ENCODE measurements at regions not wholly inside any gene's neighbourhood (a gene's known extent, or its start where the extent isn't known, plus 50 kb on each side); places are given as distances from the start of the nearest gene placed in this dataset.
"Not testable (repeated sequence)": the region's sequence is repeated elsewhere in the genome, so short reads cannot be mapped to it uniquely, and the experiment has no call there.

GRCh38 chr1:121443001-121443540 is 258.3 kb downstream of the SRGAP2C start:
- DNase-seq (ENCODE audit: low spot score): no peak

DNA sequence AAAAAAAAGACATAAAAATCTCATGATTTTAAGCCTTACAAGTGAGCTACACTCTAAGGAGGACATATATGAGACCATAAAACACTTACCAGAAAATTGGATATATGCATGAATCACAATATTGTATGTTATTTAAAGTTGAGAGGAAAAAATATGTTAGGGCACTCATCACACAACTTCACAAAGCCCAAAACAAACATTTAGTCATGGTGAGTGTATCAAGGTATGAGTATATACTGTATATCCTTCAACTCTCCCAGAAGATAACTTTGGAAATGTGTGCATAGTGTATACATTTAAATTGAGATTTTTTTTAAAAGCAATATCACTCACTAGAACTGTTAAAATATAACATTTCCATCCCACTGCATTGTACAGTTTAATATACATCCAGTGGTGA is 259.3 kb downstream of the SRGAP2C start:
- no peak for DNase-seq (ENCODE audit: low spot score)

DNA sequence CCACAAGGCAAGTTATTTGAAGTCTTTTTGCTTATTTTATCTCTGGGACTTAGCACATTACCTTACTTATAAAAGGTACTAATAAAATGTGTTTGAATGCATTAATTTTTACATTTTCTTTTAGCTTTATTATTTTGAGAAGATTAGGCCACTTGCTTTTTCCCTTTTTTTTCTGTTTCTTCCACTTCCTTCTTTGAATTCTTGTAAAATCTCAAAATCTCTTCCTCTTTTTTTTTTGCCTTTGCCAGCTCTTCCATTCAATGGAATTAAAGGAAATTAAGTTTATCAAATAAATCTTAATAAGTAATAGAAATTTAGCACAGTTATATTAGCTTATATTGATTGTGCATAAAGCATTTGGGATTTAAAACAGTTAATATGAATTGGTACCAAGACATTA is 260.9 kb downstream of the SRGAP2C start:
- DNase-seq (ENCODE audit: low spot score): no peak

DNA sequence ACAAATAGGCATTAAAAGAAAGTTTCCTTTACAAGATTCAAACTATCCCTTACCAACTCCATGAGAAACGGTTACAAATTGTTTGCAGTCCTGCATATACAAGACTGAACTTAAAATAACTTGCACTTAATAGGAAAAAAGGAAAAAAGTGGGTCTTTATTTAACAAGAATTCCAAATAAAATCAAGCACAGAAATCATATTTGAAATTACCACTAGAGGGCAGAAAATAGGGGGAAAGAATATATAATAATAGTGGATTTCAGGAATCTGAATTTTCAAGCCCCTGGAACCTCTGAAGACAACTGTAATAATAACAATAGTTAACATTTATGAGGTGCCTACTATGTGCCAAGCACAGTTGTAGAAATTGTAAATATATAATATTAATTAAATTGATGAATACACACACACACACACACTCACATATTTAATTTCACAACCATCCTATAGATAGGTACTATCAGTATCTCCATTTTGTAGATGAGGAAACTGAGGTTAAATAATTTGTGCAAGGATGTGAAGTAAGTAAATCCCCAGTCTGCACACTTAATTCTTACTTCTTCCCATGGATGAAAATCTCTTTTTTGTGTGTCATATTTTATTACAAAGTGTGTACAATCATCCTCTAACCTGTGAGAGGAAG is 262.6 kb downstream of the SRGAP2C start:
- not testable (repeated sequence) for DNase-seq (ENCODE audit: low spot score)

- not testable (repeated sequence) for DNase-seq (ENCODE audit: low spot score)
Observed at GRCh38 chr1:121448064-121448463, 263.3 kb downstream of the SRGAP2C start.

GRCh38 chr1:121448851-121449250 is 264.1 kb downstream of the SRGAP2C start:
- no peak for DNase-seq (ENCODE audit: low spot score)

- no peak for DNase-seq (ENCODE audit: low spot score)
Observed at GRCh38 chr1:121452484-121452883, 267.7 kb downstream of the SRGAP2C start.

- DNase-seq (ENCODE audit: low spot score): peak; percentile 71
Observed at GRCh38 chr1:121458291-121459048, 273.7 kb downstream of the SRGAP2C start.

DNA sequence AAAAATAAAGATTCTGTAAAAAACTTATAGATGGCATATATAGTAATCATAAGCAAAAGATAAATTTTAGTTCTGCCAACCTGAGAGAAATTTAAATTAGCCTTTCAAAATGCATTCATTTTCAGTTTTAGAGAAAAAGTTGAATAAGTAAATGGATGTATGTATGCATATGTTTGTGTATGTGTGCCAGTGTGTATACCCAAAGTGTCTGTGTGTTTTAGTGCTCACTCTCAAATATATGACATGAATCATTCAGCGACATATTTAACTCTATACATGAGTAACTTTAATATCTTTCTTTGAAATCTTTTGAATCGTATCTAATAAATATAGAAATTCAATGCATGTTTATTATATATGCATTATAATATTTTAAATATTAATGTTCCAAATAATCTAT is 274.5 kb downstream of the SRGAP2C start:
- no peak for DNase-seq (ENCODE audit: low spot score)

DNA sequence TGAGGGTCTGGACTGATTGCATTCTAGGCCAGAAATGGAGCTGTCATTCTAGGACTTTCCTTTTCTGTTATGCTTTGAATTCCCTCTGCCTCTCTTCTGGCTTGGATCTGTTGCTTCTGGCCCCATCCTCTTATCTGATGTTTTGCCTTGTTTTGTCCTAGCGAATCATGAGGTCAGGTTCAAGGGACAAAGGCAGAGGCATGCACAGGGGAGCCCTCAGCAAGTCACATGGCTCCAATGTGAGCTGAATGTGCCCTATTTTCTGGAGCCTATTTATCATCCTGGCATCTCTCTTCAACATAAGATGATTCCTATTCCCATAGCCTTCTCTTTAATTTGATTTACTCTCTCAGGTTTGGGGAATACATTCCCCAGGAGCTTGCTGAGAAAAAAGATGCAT is 284.6 kb downstream of the SRGAP2C start:
- not testable (repeated sequence) for DNase-seq (ENCODE audit: low spot score)

- DNase-seq (ENCODE audit: low spot score): not testable (repeated sequence)
Observed at GRCh38 chr1:121470401-121470800, 285.6 kb downstream of the SRGAP2C start.

DNA sequence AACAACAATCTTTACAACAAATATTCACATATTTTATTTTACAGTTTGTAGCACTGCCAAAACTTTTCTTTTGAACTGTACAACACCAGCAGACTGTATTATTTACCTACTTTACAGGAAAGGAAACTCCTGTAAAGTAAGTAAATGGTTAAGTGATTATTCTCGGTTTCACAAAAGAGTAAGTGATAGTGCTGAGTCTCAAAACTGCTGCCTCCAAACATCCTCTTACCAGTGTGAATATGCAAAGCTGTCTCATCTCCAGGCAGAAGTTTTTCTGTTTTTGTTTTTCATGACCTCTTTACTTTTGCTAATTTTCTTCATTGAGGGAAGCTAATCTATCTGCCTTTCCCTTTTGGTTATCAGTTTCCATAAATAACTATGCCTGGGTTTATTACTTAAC is 286.7 kb downstream of the SRGAP2C start:
- no peak for DNase-seq (ENCODE audit: low spot score)

DNA sequence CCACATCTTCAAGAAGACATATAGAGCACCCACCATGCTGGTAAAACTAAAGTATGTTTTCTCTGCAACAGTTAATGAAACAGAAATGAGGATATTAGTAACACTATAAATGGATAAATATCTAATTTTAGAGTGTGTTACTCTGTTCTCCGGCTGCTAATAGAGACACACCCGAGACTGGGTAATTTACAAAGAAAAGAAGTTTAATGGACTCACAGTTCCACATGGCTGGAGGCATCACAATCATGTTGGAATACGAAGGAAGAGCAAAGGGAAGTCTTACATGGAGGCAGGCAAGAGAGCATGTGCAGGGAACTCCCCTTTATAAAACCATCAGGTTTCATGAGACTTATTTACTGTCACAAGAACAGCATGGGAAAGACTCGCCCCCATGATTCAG is 287.2 kb downstream of the SRGAP2C start:
- no peak for DNase-seq (ENCODE audit: low spot score)

GRCh38 chr1:121483234-121483633 is 298.5 kb downstream of the SRGAP2C start:
- no peak for DNase-seq (ENCODE audit: low spot score)

GRCh38 chr1:121483961-121484424 is 299.2 kb downstream of the SRGAP2C start:
- DNase-seq (ENCODE audit: low spot score): no peak

- DNase-seq (ENCODE audit: low spot score): not testable (repeated sequence)
Observed at GRCh38 chr1:121494796-121495195, 310.0 kb downstream of the SRGAP2C start.

DNA sequence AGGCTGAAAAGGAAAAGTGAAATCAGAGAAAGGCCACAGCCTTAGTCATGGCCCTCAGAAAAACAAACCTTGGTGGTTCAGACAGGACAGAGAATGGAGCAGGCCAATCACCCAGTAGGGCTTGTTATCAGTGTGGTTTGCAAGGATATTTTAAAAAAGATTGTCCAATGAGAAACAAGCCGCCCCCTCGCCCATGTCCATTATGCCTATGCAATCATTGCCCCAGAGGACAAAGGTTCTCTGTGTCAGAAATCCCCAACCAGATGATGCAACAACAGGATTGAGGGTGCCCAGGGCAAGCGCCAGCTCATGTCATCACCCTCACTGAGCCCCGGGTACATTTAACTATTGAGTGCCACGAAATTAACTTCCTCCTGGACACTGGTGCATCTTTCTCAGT is 326.7 kb downstream of the SRGAP2C start:
- DNase-seq (ENCODE audit: low spot score): not testable (repeated sequence)

DNA sequence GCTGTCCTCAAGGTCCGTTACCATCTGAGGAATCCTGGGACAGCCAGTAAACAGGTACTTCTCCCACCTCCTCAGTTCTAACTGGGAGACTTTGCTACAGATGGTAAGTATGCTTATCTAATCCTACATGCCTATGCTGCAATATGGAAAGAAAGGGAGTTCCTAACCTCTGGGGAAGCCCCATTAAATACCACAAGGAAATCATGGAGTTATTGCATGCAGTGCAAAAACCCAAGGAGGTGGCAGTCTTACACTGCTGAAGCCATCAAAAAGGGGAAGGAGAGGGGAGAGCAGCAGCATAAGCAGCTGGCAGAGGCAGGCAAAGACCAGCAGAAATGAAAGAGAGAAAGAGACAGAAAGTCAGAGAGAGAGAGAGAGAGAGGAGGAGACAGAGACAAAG is 327.1 kb downstream of the SRGAP2C start:
- not testable (repeated sequence) for DNase-seq (ENCODE audit: low spot score)

- no peak for DNase-seq (ENCODE audit: low spot score)
Observed at GRCh38 chr1:121515235-121515634, 330.5 kb downstream of the SRGAP2C start.

DNA sequence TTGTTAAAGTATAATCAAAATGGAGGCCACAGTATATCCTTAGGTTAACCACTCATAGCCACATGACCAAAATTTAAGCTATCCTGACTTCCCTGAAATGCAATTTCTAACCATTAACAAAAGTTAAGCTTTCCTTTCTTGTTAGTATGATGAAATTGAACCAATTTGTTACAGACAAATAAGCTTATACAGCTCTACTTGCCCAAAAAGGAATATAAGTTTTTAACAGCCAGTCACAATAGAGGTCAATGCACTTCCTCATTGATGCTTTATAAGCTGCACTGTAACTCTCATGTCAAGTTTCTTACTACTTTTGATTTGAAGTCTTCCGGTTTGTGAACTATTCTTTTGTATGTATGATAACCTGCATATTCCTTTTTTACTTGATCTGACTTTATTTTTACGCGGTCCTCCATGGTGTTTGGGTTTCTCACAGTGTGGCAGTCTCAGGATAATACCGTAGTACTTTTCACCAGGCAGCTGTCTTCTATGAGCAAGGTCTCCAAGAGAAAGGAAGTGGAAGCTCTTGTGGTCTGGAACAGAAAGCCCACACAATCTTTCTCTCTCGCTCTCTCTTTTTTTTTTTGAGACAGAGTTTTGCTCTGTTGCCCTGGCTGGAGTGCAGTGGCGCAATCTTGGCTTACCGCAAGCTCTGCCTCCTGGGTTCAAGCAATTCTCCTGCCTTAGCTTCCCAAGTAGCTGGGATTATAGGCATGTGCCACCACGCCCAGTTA is 331.6 kb downstream of the SRGAP2C start:
- peak; percentile 64 for DNase-seq (ENCODE audit: low spot score)

GRCh38 chr1:121517586-121518230 is 332.9 kb downstream of the SRGAP2C start:
- DNase-seq (ENCODE audit: low spot score): no peak

DNA sequence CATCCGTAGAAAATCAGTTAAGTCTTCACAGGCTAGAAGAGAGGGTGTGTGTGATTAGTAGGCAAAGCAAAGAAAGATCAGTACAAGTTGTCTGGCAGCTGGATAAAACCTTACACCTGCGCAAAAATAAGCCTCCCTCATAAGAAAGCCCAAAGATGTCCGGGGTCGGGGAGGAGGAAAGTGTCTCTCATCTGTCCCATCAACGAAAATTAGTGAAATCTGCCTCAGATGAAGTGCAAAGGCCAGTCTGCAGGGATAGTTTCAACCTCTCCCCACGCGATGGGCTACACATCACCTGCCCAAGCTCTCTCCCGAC is 333.9 kb downstream of the SRGAP2C start:
- no peak for DNase-seq (ENCODE audit: low spot score)

Measured in pons (tissue), 1 donor.